Brain microvascular endothelial cell (primary cell): ENCODE measurements at regions not wholly inside any gene's neighbourhood (a gene's known extent, or its start where the extent isn't known, plus 50 kb on each side); places are given as distances from the start of the nearest gene placed in this dataset.
"Not testable (repeated sequence)": the region's sequence is repeated elsewhere in the genome, so short reads cannot be mapped to it uniquely, and the experiment has no call there.

ENCODE experiments used
- DNase-seq: peaks from one replicate; pipeline ENCODE4 v3.0.0-alpha.2; 2020
- H3K27ac ChIP-seq: fragments of 250-450 bp; sonication (Bioruptor Pico); 2 replicates; pipeline ENCODE4 v1.5.1; 2020; ENCODE audit warnings: mild to moderate bottlenecking, moderate library complexity
- H3K27me3 ChIP-seq: fragments of 250-450 bp; sonication (Bioruptor Pico); replicated peaks from 2 replicates; pipeline ENCODE4 v1.5.1; 2020; ENCODE audit warnings: mild to moderate bottlenecking
- H3K36me3 ChIP-seq: fragments of 250-450 bp; sonication (Bioruptor Pico); replicated peaks from 2 replicates; pipeline ENCODE4 v1.5.1; 2020; ENCODE audit warnings: mild to moderate bottlenecking
- H3K4me3 ChIP-seq: 2 replicates; pipeline ENCODE4 v1.5.1; 2011; ENCODE audit warnings: low read depth, mild to moderate bottlenecking, control low read depth, low read length, moderate library complexity
- CTCF ChIP-seq: IDR thresholded peaks from 2 replicates; pipeline ENCODE4 v1.5.1; 2011; ENCODE audit warnings: low read depth, mild to moderate bottlenecking, moderate library complexity, low read length, control low read depth, inconsistent platforms; ENCODE audit errors: missing control alignments
- in situ Hi-C: cut with HindIII; loops from 2 replicates; pipeline ENCODE4 v1.10.0; 2017; ENCODE audit warnings: low sequenced_read_pairs, low pct_ligation_motif_present

GRCh38 chr11:92098172-92098571 is 126.4 kb upstream of the FAT3 start:
- no peaks in the 10 kb centered on the region for H3K36me3 ChIP-seq
- no peak for DNase-seq
- no peak for TF ChIP-seq CTCF
- no peak overlapping the region for H3K27ac ChIP-seq
- in situ Hi-C loops = no loop called here
- no peaks in the 10 kb centered on the region for H3K27me3 ChIP-seq
- no peak overlapping the region for H3K4me3 ChIP-seq

- no peaks in the 10 kb centered on the region for H3K36me3 ChIP-seq
- H3K4me3 ChIP-seq = no peak overlapping the region
- no peak overlapping the region for H3K27ac ChIP-seq
- DNase-seq = no peak
- no peak for TF ChIP-seq CTCF
- in situ Hi-C loops = no loop called here
- H3K27me3 ChIP-seq = no peaks in the 10 kb centered on the region
These were observed 136.7 kb upstream of the FAT3 start for GRCh38 chr11:92087725-92088537.

- in situ Hi-C loops = no loop called here
- Histone ChIP-seq H3K36me3 (no peaks in the 10 kb centered on the region), H3K27me3 (no peaks in the 10 kb centered on the region), H3K27ac (no peak overlapping the region), H3K4me3 (no peak overlapping the region)
- DNase-seq = no peak
- TF ChIP-seq CTCF = no peak
These were observed 141.5 kb upstream of the FAT3 start for GRCh38 chr11:92083123-92083522.

GRCh38 chr11:92082652-92083051 is 142.0 kb upstream of the FAT3 start:
- TF ChIP-seq CTCF = no peak
- in situ Hi-C loops = no loop called here
- no peak overlapping the region for H3K27ac ChIP-seq

GRCh38 chr11:92074498-92074897 is 150.1 kb upstream of the FAT3 start:
- H3K4me3 ChIP-seq, in situ Hi-C loops, H3K27ac ChIP-seq, H3K27me3 ChIP-seq, H3K36me3 ChIP-seq, DNase-seq: not testable (repeated sequence)

More at GRCh38 chr11:92082652-92083051, 142.0 kb upstream of the FAT3 start:
- H3K27me3 ChIP-seq = no peaks in the 10 kb centered on the region
- no peak overlapping the region for H3K4me3 ChIP-seq
- H3K36me3 ChIP-seq = no peaks in the 10 kb centered on the region
- DNase-seq = no peak

- no peak for DNase-seq
- TF ChIP-seq CTCF = no peak
These were observed 153.0 kb upstream of the FAT3 start for GRCh38 chr11:92071660-92072059.

More at GRCh38 chr11:92071660-92072059, 153.0 kb upstream of the FAT3 start:
- no peaks in the 10 kb centered on the region for H3K36me3 ChIP-seq
- in situ Hi-C loops = no loop called here
- H3K4me3 ChIP-seq = no peak overlapping the region
- H3K27me3 ChIP-seq = no peaks in the 10 kb centered on the region
- H3K27ac ChIP-seq = no peak overlapping the region
